Fibroblast of lung (primary cell): ENCODE measurements at regions not wholly inside any gene's neighbourhood (a gene's known extent, or its start where the extent isn't known, plus 50 kb on each side); places are given as distances from the start of the nearest gene placed in this dataset.

Experiments used
- DNase-seq, 2 donors: peaks; one replicate each; pipeline versions ENCODE4 v3.0.0 to v3.0.0-alpha.2; 2010; ENCODE audit warnings: low read depth in 2 of 2
- H2AFZ ChIP-seq: 2 replicates; pipeline ENCODE4 v1.5.1; 2012; ENCODE audit warnings: low read length, control low read depth, inconsistent platforms
- H3K27ac ChIP-seq: 2 replicates; pipeline ENCODE4 v1.5.1; 2011; ENCODE audit warnings: low read length, control low read depth; ENCODE audit not compliant: insufficient read depth
- H3K27me3 ChIP-seq: 2 replicates; pipeline ENCODE4 v1.5.1; 2011; ENCODE audit warnings: mild to moderate bottlenecking, low read length; ENCODE audit not compliant: control insufficient read depth, insufficient read depth
- H3K36me3 ChIP-seq: 2 replicates; pipeline ENCODE4 v1.5.1; 2011; ENCODE audit warnings: low read length; ENCODE audit not compliant: control insufficient read depth, insufficient read depth
- H3K4me1 ChIP-seq: 2 replicates; pipeline ENCODE4 v1.5.1; 2011; ENCODE audit warnings: low read length; ENCODE audit not compliant: control insufficient read depth, insufficient read depth; ENCODE audit errors: extremely low read depth
- H3K4me2 ChIP-seq: 2 replicates; pipeline ENCODE4 v1.5.1; 2011; ENCODE audit warnings: low read length, control low read depth; ENCODE audit not compliant: insufficient read depth; ENCODE audit errors: extremely low read depth
- H3K4me3 ChIP-seq, 4 experiments: fragments of 200-600 bp in 1 of 4; sonication (generic) in 1 of 4; replicated peaks in 1 of 4; 2 replicates each; pipeline ENCODE4 v1.5.1; 2011 to 2016; ENCODE audit warnings: low read length in 4 of 4, low read depth in 3 of 4, mild to moderate bottlenecking in 3 of 4, control low read depth in 2 of 4, inconsistent platforms in 1 of 4, mixed read lengths in 1 of 4; ENCODE audit not compliant: insufficient read depth in 1 of 4; ENCODE audit errors: control extremely low read depth in 1 of 4
- H3K79me2 ChIP-seq: 2 replicates; pipeline ENCODE4 v1.5.1; 2012; ENCODE audit warnings: mild to moderate bottlenecking, low read length, inconsistent platforms; ENCODE audit not compliant: control insufficient read depth, insufficient read depth
- H3K9ac ChIP-seq: 2 replicates; pipeline ENCODE4 v1.5.1; 2011; ENCODE audit warnings: mild to moderate bottlenecking, low read length, control low read depth; ENCODE audit not compliant: insufficient read depth
- H3K9me3 ChIP-seq: 2 replicates; pipeline ENCODE4 v1.5.1; 2012; ENCODE audit warnings: low read depth, low read length; ENCODE audit not compliant: control insufficient read depth, insufficient read depth
- H4K20me1 ChIP-seq: 2 replicates; pipeline ENCODE4 v1.5.1; 2011; ENCODE audit warnings: low read length; ENCODE audit not compliant: control insufficient read depth, insufficient read depth; ENCODE audit errors: extremely low read depth
- CTCF ChIP-seq, 2 donors: IDR thresholded peaks in 1 of 2; conservative IDR thresholded peaks in 1 of 2; 1 replicate in 1 of 2; 2 replicates in 1 of 2; pipeline ENCODE4 v1.5.1; 2011 to 2012; ENCODE audit warnings: low read length in 2 of 2, control low read depth in 1 of 2, inconsistent platforms in 1 of 2, low read depth in 1 of 2, mild to moderate bottlenecking in 1 of 2
- EZH2 ChIP-seq: IDR thresholded peaks from 2 replicates; pipeline ENCODE4 v1.5.1; 2012; ENCODE audit warnings: low read length, control low read depth, mild to moderate bottlenecking; ENCODE audit errors: missing control alignments

DNA sequence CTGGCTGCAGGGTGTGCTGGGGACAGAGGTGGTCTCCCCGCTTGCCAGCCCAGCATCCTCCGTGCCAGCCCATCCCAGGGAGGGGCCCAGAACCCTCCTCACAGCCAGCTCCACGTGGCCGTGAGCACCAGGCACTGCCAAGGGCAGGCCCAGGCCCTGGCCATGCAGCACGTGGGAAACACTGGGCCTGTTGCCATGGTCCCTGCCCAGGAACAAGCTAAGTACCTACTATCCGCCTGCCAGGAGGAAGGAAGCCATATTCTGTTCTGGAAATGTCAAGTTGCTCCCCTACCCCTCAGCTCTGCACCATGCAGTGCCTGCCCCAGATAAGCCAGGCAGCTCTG, 250.6 kb downstream of the CYP26B1 start:
- Histone ChIP-seq H3K79me2 (no peaks in the 10 kb centered on the region), H3K9me3 (no peaks in the 10 kb centered on the region), H3K9ac (no peak overlapping the region), H3K4me1 (no peaks in the 10 kb centered on the region), H3K36me3 (no peaks in the 10 kb centered on the region), H3K27me3 (peaks cover 4% of the 10 kb centered on the region), H2AFZ (no peak overlapping the region), H4K20me1 (no peaks in the 10 kb centered on the region), H3K4me3 (no peak overlapping the region), H3K27ac (no peak overlapping the region), H3K4me2 (no peak overlapping the region)
- no peak for DNase-seq
- TF ChIP-seq EZH2 (no peak), CTCF (conservative IDR thresholded peaks at IDR 0.05 in 1 of 2, IDR thresholded peaks at IDR 0.05 in 1 of 2; ENCODE audit: low read depth in 1 of 2, low read length in 2 of 2) (no peak)

- H3K4me2 ChIP-seq = no peak overlapping the region
- H3K9me3 ChIP-seq = no peaks in the 10 kb centered on the region
- H3K27ac ChIP-seq = no peak overlapping the region
- no peaks in the 10 kb centered on the region for H3K4me1 ChIP-seq
- H3K27me3 ChIP-seq = peaks cover 4% of the 10 kb centered on the region
- H3K9ac ChIP-seq = no peak overlapping the region
- H4K20me1 ChIP-seq = no peaks in the 10 kb centered on the region
- H3K79me2 ChIP-seq = no peaks in the 10 kb centered on the region
- no peak overlapping the region for H3K4me3 ChIP-seq
- H2AFZ ChIP-seq = no peak overlapping the region
- H3K36me3 ChIP-seq = no peaks in the 10 kb centered on the region
- TF ChIP-seq CTCF (conservative IDR thresholded peaks at IDR 0.05 in 1 of 2, IDR thresholded peaks at IDR 0.05 in 1 of 2; ENCODE audit: low read depth in 1 of 2, low read length in 2 of 2) (no peak), EZH2 (no peak)
- no peak for DNase-seq
These were observed 251.1 kb downstream of the CYP26B1 start for GRCh38 chr2:71896385-71897136.

DNA sequence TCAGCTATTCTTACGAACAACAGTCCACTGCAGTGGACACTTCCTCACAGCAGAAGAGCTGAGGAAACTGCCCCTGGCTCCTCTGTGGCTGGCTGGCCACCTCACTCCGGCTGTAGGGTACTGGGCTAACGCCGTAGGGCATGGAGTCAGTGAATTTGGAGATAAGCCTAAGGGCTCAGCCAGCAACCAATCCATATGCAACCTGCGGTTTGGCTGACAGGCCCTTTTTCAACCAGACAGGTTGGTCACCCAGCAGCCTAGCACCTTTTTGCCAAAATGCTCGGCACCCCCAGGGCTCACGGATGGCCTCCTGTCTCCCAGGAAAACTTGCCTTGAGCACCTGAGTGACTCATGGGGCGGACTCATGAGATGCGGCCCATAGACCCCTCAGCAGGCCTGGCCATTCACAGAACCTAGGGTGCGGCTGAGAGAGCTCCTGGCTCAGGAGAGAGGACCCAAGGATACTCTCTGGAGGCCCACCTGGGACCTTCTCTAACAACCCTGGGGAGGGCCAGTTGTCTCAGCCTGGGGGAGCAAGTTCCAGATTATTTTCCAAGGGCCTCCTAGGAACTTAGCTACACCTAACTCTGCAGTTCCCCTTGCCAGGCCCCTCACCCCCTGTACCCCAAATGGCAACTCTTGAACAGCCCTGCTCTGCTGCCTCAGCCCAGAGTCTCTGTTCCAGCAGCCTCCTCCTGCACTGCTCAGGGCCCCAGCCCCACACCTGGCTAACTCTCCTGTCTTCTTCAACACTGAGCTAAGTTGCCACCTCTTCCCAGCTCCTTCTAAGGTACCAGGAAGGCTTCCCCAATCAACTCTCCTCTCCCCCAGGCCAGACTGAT, 252.1 kb downstream of the CYP26B1 start:
- H3K27me3 ChIP-seq = peaks cover 4% of the 10 kb centered on the region
- H3K9me3 ChIP-seq = no peaks in the 10 kb centered on the region
- H3K27ac ChIP-seq = no peak overlapping the region
- no peak overlapping the region for H2AFZ ChIP-seq
- no peaks in the 10 kb centered on the region for H4K20me1 ChIP-seq
- H3K4me2 ChIP-seq = no peak overlapping the region
- H3K9ac ChIP-seq = no peak overlapping the region
- H3K4me3 ChIP-seq = no peak overlapping the region
- no peaks in the 10 kb centered on the region for H3K4me1 ChIP-seq
- no peaks in the 10 kb centered on the region for H3K79me2 ChIP-seq
- DNase-seq = no peak
- TF ChIP-seq EZH2 (no peak), CTCF (conservative IDR thresholded peaks at IDR 0.05 in 1 of 2, IDR thresholded peaks at IDR 0.05 in 1 of 2; ENCODE audit: low read depth in 1 of 2, low read length in 2 of 2) (no peak)
- no peaks in the 10 kb centered on the region for H3K36me3 ChIP-seq
